ENCODE measurements at regions not wholly inside any gene's neighbourhood (a gene's known extent, or its start where the extent isn't known, plus 50 kb on each side); places are given as distances from the start of the nearest gene placed in this dataset.

DNA sequence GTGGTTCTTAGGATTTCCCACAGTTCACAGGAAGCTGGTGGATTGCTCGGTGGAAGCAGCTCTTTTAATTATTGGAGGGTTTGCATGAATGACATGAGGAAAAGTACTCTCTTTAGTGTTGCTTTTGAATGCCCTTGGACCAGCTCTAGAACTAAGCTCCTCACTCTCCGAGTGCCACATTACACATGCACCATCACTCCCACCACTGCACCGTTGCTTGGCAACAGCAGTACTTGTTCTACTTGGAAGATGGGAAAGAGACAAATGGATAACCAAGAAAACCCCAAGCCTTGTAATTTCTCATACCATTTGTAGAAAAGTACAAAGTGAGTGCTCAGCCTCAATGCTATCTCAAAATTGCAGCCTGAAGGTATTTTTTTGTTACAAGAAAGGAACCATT lies 620.2 kb upstream of the BOD1L1 start:
- DNase-seq (ENCODE audit: low read depth, low spot score) (no peak), FAIRE-seq (no peak)
- Histone ChIP-seq H3K4me2 (ENCODE audit: control insufficient read depth, extremely low read depth, insufficient read depth, low read depth, low read length) (no peak overlapping the region), H3K27me3 (ENCODE audit: control insufficient read depth, extremely low read depth, insufficient read depth, low read length) (no peaks in the 10 kb centered on the region), H3K4me3 (ENCODE audit: control insufficient read depth in 2 of 3, extremely low read depth in 1 of 3, insufficient read depth in 2 of 3, low read depth in 1 of 3, low read length in 3 of 3) (no peak overlapping the region), H3K79me2 (ENCODE audit: control insufficient read depth, insufficient read depth, low read length) (no peaks in the 10 kb centered on the region), H3K9ac (ENCODE audit: control insufficient read depth, extremely low read depth, insufficient read depth, low read length) (no peak overlapping the region), H3K27ac (ENCODE audit: control insufficient read depth, insufficient read depth, low read length) (no peak overlapping the region), H3K36me3 (ENCODE audit: control insufficient read depth in 2 of 2, extremely low read depth in 1 of 2, insufficient read depth in 2 of 2, low read length in 2 of 2) (no peaks in the 10 kb centered on the region), H4K20me1 (ENCODE audit: control insufficient read depth, extremely low read depth, insufficient read depth, low read length) (no peaks in the 10 kb centered on the region), H3K4me1 (ENCODE audit: control insufficient read depth, extremely low read depth, insufficient read depth, low read length) (no peaks in the 10 kb centered on the region), H2AFZ (ENCODE audit: control insufficient read depth, low read length) (no peak overlapping the region), H3K9me3 (ENCODE audit: control insufficient read depth, low read depth, low read length) (no peaks in the 10 kb centered on the region), H3K9me1 (ENCODE audit: control insufficient read depth, extremely low read depth, insufficient read depth, low read length) (no peaks in the 10 kb centered on the region)
- dilution Hi-C loops (cut with MboI; ENCODE audit: extremely low pct_ligation_motif_present, low sequenced_read_pairs), result no loop called here
- TF ChIP-seq EZH2 (IDR thresholded peaks at IDR 0.05; ENCODE audit: low read length) (no peak), CTCF (optimal IDR thresholded peaks at IDR 0.05 in 1 of 3, IDR thresholded peaks at IDR 0.05 in 1 of 3, conservative IDR thresholded peaks at IDR 0.05 in 1 of 3; ENCODE audit: extremely low read depth in 1 of 3, insufficient read depth in 2 of 3, low read length in 3 of 3) (no peak)

DNA sequence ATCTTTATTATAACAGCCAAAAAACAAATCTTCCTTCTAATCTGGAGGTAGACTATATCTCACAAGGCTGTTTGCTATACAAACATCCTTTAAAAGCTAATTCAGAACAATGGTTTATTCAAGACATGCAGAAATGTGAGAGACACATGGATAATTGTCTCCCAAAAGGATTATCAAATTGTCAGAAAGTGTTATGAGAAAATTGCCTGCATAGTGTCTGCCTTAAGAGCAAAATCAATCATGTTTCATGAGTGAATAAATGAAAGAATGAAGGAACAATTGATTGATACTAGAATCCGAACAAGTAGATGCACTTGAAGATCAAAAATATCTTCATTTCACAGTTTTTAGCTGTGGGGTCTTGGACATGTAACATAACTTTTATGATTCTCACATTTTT lies 621.7 kb upstream of the BOD1L1 start:
- H3K4me3 ChIP-seq (ENCODE audit: control insufficient read depth in 2 of 3, extremely low read depth in 1 of 3, insufficient read depth in 2 of 3, low read depth in 1 of 3, low read length in 3 of 3), result no peak overlapping the region
- no peaks in the 10 kb centered on the region for H3K27me3 ChIP-seq (ENCODE audit: control insufficient read depth, extremely low read depth, insufficient read depth, low read length)
- no peak overlapping the region for H3K4me2 ChIP-seq (ENCODE audit: control insufficient read depth, extremely low read depth, insufficient read depth, low read depth, low read length)
- H4K20me1 ChIP-seq (ENCODE audit: control insufficient read depth, extremely low read depth, insufficient read depth, low read length), result no peaks in the 10 kb centered on the region
- no peaks in the 10 kb centered on the region for H3K36me3 ChIP-seq (ENCODE audit: control insufficient read depth in 2 of 2, extremely low read depth in 1 of 2, insufficient read depth in 2 of 2, low read length in 2 of 2)
- H3K9ac ChIP-seq (ENCODE audit: control insufficient read depth, extremely low read depth, insufficient read depth, low read length), result no peak overlapping the region
- H3K4me1 ChIP-seq (ENCODE audit: control insufficient read depth, extremely low read depth, insufficient read depth, low read length), result no peaks in the 10 kb centered on the region
- dilution Hi-C loops (cut with MboI; ENCODE audit: extremely low pct_ligation_motif_present, low sequenced_read_pairs), result no loop called here
- H2AFZ ChIP-seq (ENCODE audit: control insufficient read depth, low read length), result no peak overlapping the region
- H3K79me2 ChIP-seq (ENCODE audit: control insufficient read depth, insufficient read depth, low read length), result no peaks in the 10 kb centered on the region
- H3K9me3 ChIP-seq (ENCODE audit: control insufficient read depth, low read depth, low read length), result no peaks in the 10 kb centered on the region
- DNase-seq (ENCODE audit: low read depth, low spot score), result no peak
- no peak for TF ChIP-seq CTCF (optimal IDR thresholded peaks at IDR 0.05 in 1 of 3, IDR thresholded peaks at IDR 0.05 in 1 of 3, conservative IDR thresholded peaks at IDR 0.05 in 1 of 3; ENCODE audit: extremely low read depth in 1 of 3, insufficient read depth in 2 of 3, low read length in 3 of 3)
- TF ChIP-seq EZH2 (IDR thresholded peaks at IDR 0.05; ENCODE audit: low read length), result no peak
- H3K27ac ChIP-seq (ENCODE audit: control insufficient read depth, insufficient read depth, low read length), result no peak overlapping the region
- no peak for FAIRE-seq
- H3K9me1 ChIP-seq (ENCODE audit: control insufficient read depth, extremely low read depth, insufficient read depth, low read length), result no peaks in the 10 kb centered on the region
